Astrocyte (in vitro differentiated cells and primary cell): ENCODE measurements at regions not wholly inside any gene's neighbourhood (a gene's known extent, or its start where the extent isn't known, plus 50 kb on each side); places are given as distances from the start of the nearest gene placed in this dataset.

Experiments used
- EZH2 ChIP-seq: IDR thresholded peaks from 2 replicates; pipeline ENCODE4 v1.6.1; 2012; ENCODE audit warnings: mild to moderate bottlenecking, low read length, inconsistent platforms; ENCODE audit not compliant: insufficient read depth
- TF ChIP-seq, protein P1 (sequence below): IDR thresholded peaks from 2 replicates; pipeline ENCODE4 v1.5.1; 2011; ENCODE audit warnings: low read depth, mild to moderate bottlenecking, inconsistent platforms, low read length, moderate library complexity; ENCODE audit not compliant: insufficient read depth

DNA sequence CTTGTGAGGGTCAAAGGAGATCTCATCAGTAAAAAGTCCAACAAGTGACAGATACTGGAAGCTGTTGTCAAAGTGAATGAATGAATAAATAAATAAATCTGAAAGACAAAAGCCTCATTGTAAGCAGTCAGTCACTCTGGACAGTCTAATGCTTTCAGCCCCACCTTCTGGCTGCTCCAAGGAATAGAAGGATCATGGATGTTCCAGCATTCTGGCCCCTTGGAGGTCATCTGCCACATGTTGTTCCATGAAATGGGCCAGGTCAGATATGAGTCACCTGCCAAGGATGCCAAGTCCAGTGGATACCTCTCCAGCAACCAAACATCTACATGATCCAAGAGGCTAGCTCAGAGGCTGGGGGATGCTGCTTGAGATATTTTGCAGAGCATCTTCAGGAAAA lies 185.6 kb downstream of the BMP7 start:
- TF ChIP-seq, protein P1, sequence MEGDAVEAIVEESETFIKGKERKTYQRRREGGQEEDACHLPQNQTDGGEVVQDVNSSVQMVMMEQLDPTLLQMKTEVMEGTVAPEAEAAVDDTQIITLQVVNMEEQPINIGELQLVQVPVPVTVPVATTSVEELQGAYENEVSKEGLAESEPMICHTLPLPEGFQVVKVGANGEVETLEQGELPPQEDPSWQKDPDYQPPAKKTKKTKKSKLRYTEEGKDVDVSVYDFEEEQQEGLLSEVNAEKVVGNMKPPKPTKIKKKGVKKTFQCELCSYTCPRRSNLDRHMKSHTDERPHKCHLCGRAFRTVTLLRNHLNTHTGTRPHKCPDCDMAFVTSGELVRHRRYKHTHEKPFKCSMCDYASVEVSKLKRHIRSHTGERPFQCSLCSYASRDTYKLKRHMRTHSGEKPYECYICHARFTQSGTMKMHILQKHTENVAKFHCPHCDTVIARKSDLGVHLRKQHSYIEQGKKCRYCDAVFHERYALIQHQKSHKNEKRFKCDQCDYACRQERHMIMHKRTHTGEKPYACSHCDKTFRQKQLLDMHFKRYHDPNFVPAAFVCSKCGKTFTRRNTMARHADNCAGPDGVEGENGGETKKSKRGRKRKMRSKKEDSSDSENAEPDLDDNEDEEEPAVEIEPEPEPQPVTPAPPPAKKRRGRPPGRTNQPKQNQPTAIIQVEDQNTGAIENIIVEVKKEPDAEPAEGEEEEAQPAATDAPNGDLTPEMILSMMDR = peak; percentile 52
- no peak for TF ChIP-seq EZH2
